ENCODE measurements at regions not wholly inside any gene's neighbourhood (a gene's known extent, or its start where the extent isn't known, plus 50 kb on each side); places are given as distances from the start of the nearest gene placed in this dataset.

DNA sequence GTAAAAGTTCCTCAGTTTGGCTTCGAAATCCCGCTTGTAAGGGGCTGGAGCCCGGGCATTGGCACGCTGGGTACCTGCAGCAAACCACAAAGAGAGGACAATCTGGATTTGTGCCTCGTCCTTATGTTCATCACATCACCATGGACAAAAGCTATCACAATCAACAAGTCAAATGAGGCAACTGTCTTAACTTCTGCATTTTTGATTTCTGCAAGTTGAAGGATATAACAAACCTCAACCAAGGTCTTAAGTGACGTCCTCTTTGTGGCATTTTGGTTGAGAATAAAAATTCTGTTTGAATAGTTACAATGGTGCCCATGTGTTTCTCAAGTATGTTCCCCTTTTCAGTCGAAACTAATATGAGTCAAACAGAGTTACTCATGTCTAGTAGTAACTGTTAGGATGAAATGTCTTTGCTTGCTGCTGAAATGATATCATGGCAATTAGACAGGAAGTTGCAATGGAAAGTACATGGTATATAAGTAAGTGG lies 70.8 kb upstream of the STK17B start:
- H3K27ac ChIP-seq (ENCODE audit: insufficient read depth, low read length), result no peak overlapping the region
- peak; percentile 28 to 71 for DNase-seq (ENCODE audit: low read depth in 2 of 2)
- H3K36me3 ChIP-seq (ENCODE audit: control insufficient read depth, insufficient read depth, low read length), result no peaks in the 10 kb centered on the region

DNA sequence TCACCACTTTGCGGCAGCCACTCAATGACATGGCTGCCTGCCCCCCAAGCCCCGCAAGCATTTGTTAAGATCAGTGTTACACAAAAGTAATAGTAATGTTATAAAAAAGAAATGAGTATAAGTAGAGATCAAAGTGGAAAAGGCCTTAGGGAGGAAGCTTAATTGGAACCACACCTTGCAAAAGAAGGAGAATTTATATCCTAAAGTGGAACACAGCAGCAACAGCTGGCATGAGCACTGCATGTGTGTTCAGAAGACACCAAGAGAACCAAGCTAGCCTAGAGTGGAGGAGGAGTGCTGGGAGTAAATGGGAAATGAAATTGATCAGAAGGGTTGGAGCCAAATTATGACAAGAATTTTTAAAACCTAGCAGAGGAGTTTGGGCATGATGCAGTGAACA lies 73.1 kb upstream of the STK17B start:
- no peak for DNase-seq (ENCODE audit: low read depth in 2 of 2)
- H3K27ac ChIP-seq (ENCODE audit: insufficient read depth, low read length), result no peak overlapping the region
- no peaks in the 10 kb centered on the region for H3K36me3 ChIP-seq (ENCODE audit: control insufficient read depth, insufficient read depth, low read length)
- no peaks in the 10 kb centered on the region for H3K9me3 ChIP-seq (ENCODE audit: control insufficient read depth, insufficient read depth, low read depth, low read length)
- no peaks in the 10 kb centered on the region for H4K20me1 ChIP-seq (ENCODE audit: control insufficient read depth, extremely low read depth, insufficient read depth, low read length)
- no peak overlapping the region for H2AFZ ChIP-seq (ENCODE audit: low read length)
- H3K4me3 ChIP-seq (replicated peaks in 1 of 4; ENCODE audit: control extremely low read depth in 1 of 4, insufficient read depth in 1 of 4, low read depth in 3 of 4, low read length in 4 of 4), result no peak overlapping the region
- no peak overlapping the region for H3K9ac ChIP-seq (ENCODE audit: insufficient read depth, low read length)
- peaks cover 7% of the 10 kb centered on the region for H3K4me1 ChIP-seq (ENCODE audit: control insufficient read depth, extremely low read depth, insufficient read depth, low read length)
- no peak for TF ChIP-seq EZH2 (IDR thresholded peaks at IDR 0.05; ENCODE audit: low read length, missing control alignments)
- TF ChIP-seq, protein P1, sequence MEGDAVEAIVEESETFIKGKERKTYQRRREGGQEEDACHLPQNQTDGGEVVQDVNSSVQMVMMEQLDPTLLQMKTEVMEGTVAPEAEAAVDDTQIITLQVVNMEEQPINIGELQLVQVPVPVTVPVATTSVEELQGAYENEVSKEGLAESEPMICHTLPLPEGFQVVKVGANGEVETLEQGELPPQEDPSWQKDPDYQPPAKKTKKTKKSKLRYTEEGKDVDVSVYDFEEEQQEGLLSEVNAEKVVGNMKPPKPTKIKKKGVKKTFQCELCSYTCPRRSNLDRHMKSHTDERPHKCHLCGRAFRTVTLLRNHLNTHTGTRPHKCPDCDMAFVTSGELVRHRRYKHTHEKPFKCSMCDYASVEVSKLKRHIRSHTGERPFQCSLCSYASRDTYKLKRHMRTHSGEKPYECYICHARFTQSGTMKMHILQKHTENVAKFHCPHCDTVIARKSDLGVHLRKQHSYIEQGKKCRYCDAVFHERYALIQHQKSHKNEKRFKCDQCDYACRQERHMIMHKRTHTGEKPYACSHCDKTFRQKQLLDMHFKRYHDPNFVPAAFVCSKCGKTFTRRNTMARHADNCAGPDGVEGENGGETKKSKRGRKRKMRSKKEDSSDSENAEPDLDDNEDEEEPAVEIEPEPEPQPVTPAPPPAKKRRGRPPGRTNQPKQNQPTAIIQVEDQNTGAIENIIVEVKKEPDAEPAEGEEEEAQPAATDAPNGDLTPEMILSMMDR (conservative IDR thresholded peaks at IDR 0.05 in 1 of 2, IDR thresholded peaks at IDR 0.05 in 1 of 2; ENCODE audit: low read depth in 1 of 2, low read length in 2 of 2), result no peak
- no peaks in the 10 kb centered on the region for H3K79me2 ChIP-seq (ENCODE audit: control insufficient read depth, insufficient read depth, low read length)
- H3K4me2 ChIP-seq (ENCODE audit: extremely low read depth, insufficient read depth, low read length), result no peak overlapping the region
- no peaks in the 10 kb centered on the region for H3K27me3 ChIP-seq (ENCODE audit: control insufficient read depth, insufficient read depth, low read length)

More for the DNA sequence above, 70.8 kb upstream of the STK17B start:
- Histone ChIP-seq H3K4me3 (replicated peaks in 1 of 4; ENCODE audit: control extremely low read depth in 1 of 4, insufficient read depth in 1 of 4, low read depth in 3 of 4, low read length in 4 of 4) (no peak overlapping the region), H3K9ac (ENCODE audit: insufficient read depth, low read length) (no peak overlapping the region), H3K4me1 (ENCODE audit: control insufficient read depth, extremely low read depth, insufficient read depth, low read length) (peaks cover 9% of the 10 kb centered on the region), H3K79me2 (ENCODE audit: control insufficient read depth, insufficient read depth, low read length) (no peaks in the 10 kb centered on the region), H3K9me3 (ENCODE audit: control insufficient read depth, insufficient read depth, low read depth, low read length) (no peaks in the 10 kb centered on the region), H2AFZ (ENCODE audit: low read length) (no peak overlapping the region), H3K4me2 (ENCODE audit: extremely low read depth, insufficient read depth, low read length) (no peak overlapping the region), H3K27me3 (ENCODE audit: control insufficient read depth, insufficient read depth, low read length) (no peaks in the 10 kb centered on the region), H4K20me1 (ENCODE audit: control insufficient read depth, extremely low read depth, insufficient read depth, low read length) (no peaks in the 10 kb centered on the region)
- TF ChIP-seq, protein P1 (conservative IDR thresholded peaks at IDR 0.05 in 1 of 2, IDR thresholded peaks at IDR 0.05 in 1 of 2; ENCODE audit: low read depth in 1 of 2, low read length in 2 of 2), result no peak
- TF ChIP-seq EZH2 (IDR thresholded peaks at IDR 0.05; ENCODE audit: low read length, missing control alignments), result no peak

DNA sequence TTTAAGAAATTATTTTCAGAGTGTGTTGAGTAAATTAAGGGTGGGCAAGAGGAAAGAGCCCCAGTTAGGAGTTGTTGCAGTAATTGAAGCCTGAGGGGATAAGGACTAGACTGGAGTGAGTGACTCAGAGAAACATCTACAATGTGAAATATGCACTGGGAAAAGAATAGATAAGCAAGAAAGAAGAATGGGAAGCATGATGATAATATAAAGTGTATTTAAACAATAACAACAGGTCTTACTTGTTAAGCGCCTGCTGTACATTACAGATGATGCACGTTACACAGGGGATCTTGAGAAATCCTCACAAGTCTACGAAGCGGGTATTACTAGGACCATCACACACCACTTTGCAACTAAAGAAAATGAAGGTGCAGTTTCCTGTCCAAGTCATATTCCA lies 73.6 kb upstream of the STK17B start:
- H4K20me1 ChIP-seq (ENCODE audit: control insufficient read depth, extremely low read depth, insufficient read depth, low read length), result no peaks in the 10 kb centered on the region
- H3K79me2 ChIP-seq (ENCODE audit: control insufficient read depth, insufficient read depth, low read length), result no peaks in the 10 kb centered on the region
- H3K36me3 ChIP-seq (ENCODE audit: control insufficient read depth, insufficient read depth, low read length), result no peaks in the 10 kb centered on the region
- no peak for TF ChIP-seq EZH2 (IDR thresholded peaks at IDR 0.05; ENCODE audit: low read length, missing control alignments)
- TF ChIP-seq, protein P1 (conservative IDR thresholded peaks at IDR 0.05 in 1 of 2, IDR thresholded peaks at IDR 0.05 in 1 of 2; ENCODE audit: low read depth in 1 of 2, low read length in 2 of 2), result no peak
- H3K27me3 ChIP-seq (ENCODE audit: control insufficient read depth, insufficient read depth, low read length), result no peaks in the 10 kb centered on the region
- no peak overlapping the region for H3K9ac ChIP-seq (ENCODE audit: insufficient read depth, low read length)
- DNase-seq (ENCODE audit: low read depth in 2 of 2), result peak in 1 of 2 donors; percentile 72
- H3K9me3 ChIP-seq (ENCODE audit: control insufficient read depth, insufficient read depth, low read depth, low read length), result no peaks in the 10 kb centered on the region
- H3K4me1 ChIP-seq (ENCODE audit: control insufficient read depth, extremely low read depth, insufficient read depth, low read length), result peaks cover 6% of the 10 kb centered on the region
- no peak overlapping the region for H3K27ac ChIP-seq (ENCODE audit: insufficient read depth, low read length)
- no peak overlapping the region for H3K4me3 ChIP-seq (replicated peaks in 1 of 4; ENCODE audit: control extremely low read depth in 1 of 4, insufficient read depth in 1 of 4, low read depth in 3 of 4, low read length in 4 of 4)
- H3K4me2 ChIP-seq (ENCODE audit: extremely low read depth, insufficient read depth, low read length), result no peak overlapping the region
- no peak overlapping the region for H2AFZ ChIP-seq (ENCODE audit: low read length)
